HG02885 (cell line): ENCODE measurements at regions not wholly inside any gene's neighbourhood (a gene's known extent, or its start where the extent isn't known, plus 50 kb on each side); places are given as distances from the start of the nearest gene placed in this dataset.
"Not testable (repeated sequence)": the region's sequence is repeated elsewhere in the genome, so short reads cannot be mapped to it uniquely, and the experiment has no call there.

Experiments used
- ATAC-seq: cut with Tn5 transposase; IDR thresholded peaks from one replicate; pipeline ENCODE4 v1.9.1; 2021; ENCODE audit warnings: mild to moderate bottlenecking; ENCODE audit not compliant: unreplicated experiment, poor library complexity

- no peak for ATAC-seq
These were observed 148.7 kb upstream of the ATP2B2 start for GRCh38 chr3:10653866-10654611.

GRCh38 chr3:10655105-10655504 lies 149.7 kb upstream of the ATP2B2 start:
- no peak for ATAC-seq

GRCh38 chr3:10657339-10657738 lies 152.0 kb upstream of the ATP2B2 start:
- ATAC-seq: not testable (repeated sequence)

GRCh38 chr3:10665592-10665991 lies 150.4 kb upstream of the SLC6A11 start:
- no peak for ATAC-seq

GRCh38 chr3:10666621-10667020 lies 149.4 kb upstream of the SLC6A11 start:
- ATAC-seq: no peak

- ATAC-seq: no peak
These were observed 148.8 kb upstream of the SLC6A11 start for GRCh38 chr3:10667269-10667668.

- ATAC-seq: no peak
These were observed 148.0 kb upstream of the SLC6A11 start for GRCh38 chr3:10667901-10668476.

GRCh38 chr3:10669490-10670048 lies 146.5 kb upstream of the SLC6A11 start:
- no peak for ATAC-seq

- ATAC-seq: no peak
These were observed 143.6 kb upstream of the SLC6A11 start for GRCh38 chr3:10672422-10672821.

- no peak for ATAC-seq
These were observed 141.4 kb upstream of the SLC6A11 start for GRCh38 chr3:10674578-10674977.

- no peak for ATAC-seq
These were observed 139.1 kb upstream of the SLC6A11 start for GRCh38 chr3:10676905-10677304.

GRCh38 chr3:10678796-10679376 lies 137.1 kb upstream of the SLC6A11 start:
- no peak for ATAC-seq

- no peak for ATAC-seq
These were observed 135.2 kb upstream of the SLC6A11 start for GRCh38 chr3:10680796-10681195.

- ATAC-seq: no peak
These were observed 133.3 kb upstream of the SLC6A11 start for GRCh38 chr3:10682692-10683091.

GRCh38 chr3:10683106-10683505 lies 132.9 kb upstream of the SLC6A11 start:
- no peak for ATAC-seq

GRCh38 chr3:10688126-10688525 lies 127.9 kb upstream of the SLC6A11 start:
- no peak for ATAC-seq

- no peak for ATAC-seq
These were observed 127.4 kb upstream of the SLC6A11 start for GRCh38 chr3:10688548-10689172.

GRCh38 chr3:10692039-10692622 lies 123.9 kb upstream of the SLC6A11 start:
- ATAC-seq: no peak

- no peak for ATAC-seq
These were observed 122.6 kb upstream of the SLC6A11 start for GRCh38 chr3:10693457-10693856.

GRCh38 chr3:10694179-10694578 lies 121.8 kb upstream of the SLC6A11 start:
- ATAC-seq: no peak

- ATAC-seq: not testable (repeated sequence)
These were observed 120.8 kb upstream of the SLC6A11 start for GRCh38 chr3:10695186-10695585.
